HFFc6 (cell line): ENCODE measurements at regions not wholly inside any gene's neighbourhood (a gene's known extent, or its start where the extent isn't known, plus 50 kb on each side); places are given as distances from the start of the nearest gene placed in this dataset.

Experiments
- DNase-seq: peaks from one replicate; pipeline ENCODE4 v3.0.0-alpha.2; 2018
- H3K27ac Mint-ChIP-seq: 2 replicates; pipeline ENCODE4 v1.8.0; 2020; ENCODE audit warnings: mild to moderate bottlenecking, mixed read lengths
- H3K27me3 Mint-ChIP-seq: 2 replicates; pipeline ENCODE4 v1.8.0; 2021; ENCODE audit warnings: mild to moderate bottlenecking, moderate library complexity, mixed read lengths; ENCODE audit not compliant: insufficient read depth
- H3K36me3 Mint-ChIP-seq: 2 replicates; pipeline ENCODE4 v1.8.0; 2021; ENCODE audit warnings: low read depth, mixed read lengths
- H3K4me1 Mint-ChIP-seq: 2 replicates; pipeline ENCODE4 v1.8.0; 2020; ENCODE audit warnings: low read depth, mixed read lengths
- H3K4me3 Mint-ChIP-seq: 2 replicates; pipeline ENCODE4 v1.8.0; 2020; ENCODE audit warnings: mild to moderate bottlenecking, moderate library complexity, mixed read lengths
- H3K9me3 Mint-ChIP-seq: 2 replicates; pipeline ENCODE4 v1.8.0; 2020; ENCODE audit warnings: mild to moderate bottlenecking, mixed read lengths
- CTCF ChIP-seq: fragments of 200-600 bp; sonication (generic); IDR thresholded peaks from 2 replicates; pipeline ENCODE4 v1.5.0; 2021; ENCODE audit warnings: antibody characterized with exemption, mild to moderate bottlenecking

- DNase-seq: no peak
- H3K27me3 Mint-ChIP-seq: no peaks in the 10 kb centered on the region; the same call in 1 of the 2 replicates
- no peaks in the 10 kb centered on the region for H3K36me3 Mint-ChIP-seq
- no peak for TF ChIP-seq CTCF
- no peak overlapping the region for H3K27ac Mint-ChIP-seq
- H3K9me3 Mint-ChIP-seq: peaks cover 21% of the 10 kb centered on the region
- H3K4me1 Mint-ChIP-seq: no peaks in the 10 kb centered on the region
- no peak overlapping the region for H3K4me3 Mint-ChIP-seq
Measured at GRCh38 chr11:92482492-92483060, 258.0 kb downstream of the FAT3 start.

GRCh38 chr11:92484570-92484969 lies 260.0 kb downstream of the FAT3 start:
- Mint-ChIP-seq H3K4me3 (no peak overlapping the region), H3K27ac (no peak overlapping the region), H3K4me1 (no peaks in the 10 kb centered on the region), H3K9me3 (peaks cover 13% of the 10 kb centered on the region), H3K27me3 (no peaks in the 10 kb centered on the region), H3K36me3 (no peaks in the 10 kb centered on the region)
- TF ChIP-seq CTCF: no peak
- DNase-seq: no peak

GRCh38 chr11:92489826-92490399 lies 265.3 kb downstream of the FAT3 start:
- DNase-seq: no peak
- TF ChIP-seq CTCF: no peak
- Mint-ChIP-seq H3K27me3 (no peaks in the 10 kb centered on the region; the same call in 1 of the 2 replicates), H3K4me3 (no peak overlapping the region), H3K36me3 (no peaks in the 10 kb centered on the region), H3K27ac (no peak overlapping the region), H3K4me1 (no peaks in the 10 kb centered on the region), H3K9me3 (peaks cover 17% of the 10 kb centered on the region; the same call in 1 of the 2 replicates)

- no peaks in the 10 kb centered on the region for H3K4me1 Mint-ChIP-seq
- H3K27me3 Mint-ChIP-seq: peaks cover 3% of the 10 kb centered on the region
- H3K36me3 Mint-ChIP-seq: no peaks in the 10 kb centered on the region
- peaks cover 23% of the 10 kb centered on the region for H3K9me3 Mint-ChIP-seq
- DNase-seq: no peak
- no peak overlapping the region for H3K4me3 Mint-ChIP-seq
- H3K27ac Mint-ChIP-seq: no peak overlapping the region
- no peak for TF ChIP-seq CTCF
Measured at GRCh38 chr11:92492372-92492771, 267.8 kb downstream of the FAT3 start.

- Mint-ChIP-seq H3K27me3 (peaks cover 3% of the 10 kb centered on the region), H3K4me3 (no peak overlapping the region), H3K9me3 (peaks cover 30% of the 10 kb centered on the region), H3K4me1 (no peaks in the 10 kb centered on the region), H3K36me3 (no peaks in the 10 kb centered on the region), H3K27ac (no peak overlapping the region)
- no peak for DNase-seq
- no peak for TF ChIP-seq CTCF
Measured at GRCh38 chr11:92495107-92495793, 270.6 kb downstream of the FAT3 start.
